AG08395 (cell line): ENCODE measurements at regions not wholly inside any gene's neighbourhood (a gene's known extent, or its start where the extent isn't known, plus 50 kb on each side); places are given as distances from the start of the nearest gene placed in this dataset.
"Not testable (repeated sequence)": the region's sequence is repeated elsewhere in the genome, so short reads cannot be mapped to it uniquely, and the experiment has no call there.

ENCODE experiments used
- DNase-seq: peaks from one replicate; pipeline ENCODE4 v3.0.0; 2012; ENCODE audit warnings: mixed read lengths, low spot score

- DNase-seq: no peak
Observed at GRCh38 chr22:22346401-22347107, 102.0 kb downstream of the VPREB1 start.

- DNase-seq: no peak
Observed at GRCh38 chr22:22348127-22348814, 103.7 kb downstream of the VPREB1 start.

GRCh38 chr22:22348815-22349454 lies 104.3 kb downstream of the VPREB1 start:
- no peak for DNase-seq

DNA sequence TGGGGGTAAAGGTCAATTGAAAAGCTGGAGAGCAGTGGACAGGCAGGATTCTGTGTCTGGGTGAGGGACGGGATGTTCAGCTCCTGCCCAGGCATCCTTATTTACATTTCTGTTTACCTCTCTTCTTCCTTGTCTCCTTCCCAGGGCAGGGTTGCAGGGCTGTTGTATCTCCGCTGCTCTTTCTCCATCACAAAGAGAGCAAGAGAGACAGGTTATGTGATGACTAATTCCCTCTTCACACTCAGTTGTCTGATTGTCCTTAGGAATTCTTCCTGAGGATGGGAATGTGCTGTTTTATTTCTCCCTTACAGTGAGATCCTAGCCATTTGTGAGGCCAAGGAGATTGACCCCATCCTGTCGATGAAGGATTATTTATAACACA lies 104.9 kb downstream of the VPREB1 start:
- DNase-seq: no peak

DNA sequence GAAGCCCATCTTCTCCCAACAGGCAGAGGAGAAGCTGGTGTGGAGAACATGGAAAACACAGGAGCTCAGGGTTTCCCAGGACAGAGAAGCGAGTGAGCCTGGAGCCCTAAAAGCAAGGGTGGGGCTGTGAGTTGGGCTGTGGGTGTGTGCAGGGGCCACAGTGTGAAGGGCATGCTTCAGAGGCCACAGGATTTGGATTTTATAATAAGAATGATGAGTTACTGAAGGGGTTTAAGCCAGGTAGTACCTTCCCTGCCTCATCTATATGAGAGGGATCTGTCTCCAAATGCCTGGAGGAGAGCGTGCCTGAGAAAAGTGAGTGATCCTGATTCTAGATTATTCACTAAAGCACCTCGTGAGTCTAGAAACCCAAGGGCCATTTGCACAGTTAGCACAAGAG lies 106.8 kb downstream of the VPREB1 start:
- DNase-seq: no peak

DNA sequence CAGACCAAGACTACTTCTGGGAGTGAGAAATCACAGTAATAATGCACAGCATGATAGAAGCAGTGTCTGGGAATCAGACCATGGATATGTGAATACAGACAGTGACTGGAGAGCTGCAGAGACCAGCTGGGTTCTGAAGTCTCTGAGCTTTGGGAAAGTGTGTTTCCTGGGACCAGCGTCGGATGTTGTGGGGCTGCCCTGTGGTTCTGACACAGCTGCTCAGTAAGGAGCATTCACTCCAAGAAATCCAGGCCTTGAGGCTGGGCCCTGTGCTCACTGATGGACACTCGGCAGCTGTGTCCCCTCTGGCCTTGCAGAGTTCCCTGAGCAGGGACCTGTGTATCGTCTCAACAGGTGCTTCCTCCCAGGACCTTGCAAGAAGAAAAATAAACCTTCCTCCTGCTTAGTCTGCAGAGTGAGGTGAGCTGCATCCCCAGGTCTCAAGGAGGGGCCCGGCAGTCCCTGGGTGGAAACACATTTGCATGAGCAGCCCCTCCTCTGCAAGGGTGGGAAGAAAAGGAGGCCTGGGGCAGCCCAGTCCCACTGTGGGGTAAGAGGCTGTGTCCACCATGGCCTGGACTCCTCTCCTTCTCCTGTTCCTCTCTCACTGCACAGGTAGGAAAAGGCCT lies 107.9 kb downstream of the VPREB1 start:
- no peak for DNase-seq

DNA sequence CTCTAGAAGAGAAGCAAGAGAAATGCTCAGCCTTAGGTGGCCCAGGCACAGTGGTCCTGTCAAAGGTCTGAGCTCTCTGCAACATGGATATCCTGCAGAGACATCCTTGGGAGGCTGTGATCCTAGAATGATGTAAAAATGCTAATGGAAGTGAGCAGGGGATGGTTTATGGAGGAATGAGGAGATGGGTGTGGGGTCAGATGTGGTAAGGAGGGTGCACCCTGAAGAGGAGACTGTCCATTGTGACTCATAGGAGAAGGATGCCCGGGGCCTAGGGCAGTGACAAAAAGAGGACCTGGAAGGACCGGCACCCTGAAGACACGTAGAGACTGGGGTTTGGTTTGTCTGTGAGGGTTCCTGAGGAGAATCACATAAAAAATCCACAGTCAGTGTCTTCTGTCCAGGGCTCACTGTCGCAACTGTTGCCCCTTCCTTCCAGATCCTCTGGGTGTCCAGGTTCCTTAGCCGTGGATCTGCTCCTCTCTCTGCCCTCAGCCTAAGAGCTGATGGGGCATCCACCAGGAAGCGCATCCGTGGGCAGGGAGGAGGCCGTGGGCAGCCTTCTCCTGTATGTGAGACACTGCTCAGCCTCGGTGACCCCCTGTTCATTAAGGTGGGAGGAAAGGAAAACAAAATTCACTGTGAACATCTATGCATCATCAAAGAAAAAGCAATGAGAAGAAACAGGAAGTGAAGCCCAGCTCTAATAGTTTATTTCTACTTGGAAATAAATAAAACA lies 110.7 kb downstream of the VPREB1 start:
- no peak for DNase-seq

DNA sequence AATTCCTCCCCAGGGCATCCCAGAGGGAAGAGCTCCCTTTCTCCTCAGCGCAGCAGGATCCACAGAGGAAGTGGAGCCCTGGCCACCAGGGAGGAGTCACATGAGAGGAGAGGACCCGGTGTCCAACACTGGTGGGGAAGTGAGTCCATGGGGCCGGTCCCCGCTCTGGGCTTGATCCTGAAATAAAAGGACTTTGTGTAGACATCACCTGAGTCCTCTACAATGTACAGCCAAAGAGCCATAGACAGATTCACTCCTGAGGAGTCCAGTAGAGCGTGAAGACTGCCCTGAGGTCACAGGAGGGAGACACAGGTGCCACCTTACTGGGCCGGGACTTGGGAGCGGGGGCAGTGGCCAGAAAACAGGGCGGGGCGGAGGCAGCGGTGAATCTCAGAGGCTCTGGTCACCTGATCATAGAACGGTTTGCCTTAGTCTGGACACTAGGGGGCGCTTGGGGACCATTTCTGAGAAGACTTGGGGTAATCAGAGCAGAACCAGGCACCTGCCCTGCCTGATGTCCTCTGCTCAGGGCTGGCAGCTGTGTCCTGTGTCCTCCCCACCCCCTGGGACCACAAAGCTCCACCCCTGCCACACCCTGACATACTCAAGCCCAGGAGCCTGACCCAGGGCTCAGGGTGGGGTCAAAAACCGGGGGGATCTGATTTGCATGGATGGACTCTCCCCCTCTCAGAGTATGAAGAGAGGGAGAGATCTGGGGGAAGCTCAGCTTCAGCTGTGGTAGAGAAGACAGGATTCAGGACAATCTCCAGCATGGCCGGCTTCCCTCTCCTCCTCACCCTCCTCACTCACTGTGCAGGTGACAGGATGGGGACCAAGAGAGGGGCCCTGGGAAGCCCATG lies 112.7 kb downstream of the VPREB1 start:
- peak; percentile 78 for DNase-seq

- DNase-seq: no peak
Observed at GRCh38 chr22:22358152-22358551, 113.6 kb downstream of the VPREB1 start.

DNA sequence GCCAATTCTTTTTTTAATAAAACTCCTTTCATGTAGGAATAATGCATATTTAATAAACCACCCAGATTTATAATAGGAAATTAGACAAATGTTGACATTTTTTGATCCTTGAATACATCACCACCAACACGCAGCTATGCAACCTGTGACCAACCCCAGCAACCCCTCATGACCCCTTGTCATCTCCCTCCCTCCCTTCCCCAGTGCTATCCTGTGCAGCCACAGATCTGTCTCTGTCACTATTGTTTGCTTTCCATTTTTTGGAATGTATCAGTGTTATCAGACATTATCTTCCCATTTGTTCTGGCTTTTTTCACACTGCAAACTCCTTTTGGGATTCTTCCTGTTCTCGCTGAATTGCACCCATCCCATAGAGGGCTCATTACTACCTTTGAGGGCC lies 114.1 kb downstream of the VPREB1 start:
- no peak for DNase-seq

DNA sequence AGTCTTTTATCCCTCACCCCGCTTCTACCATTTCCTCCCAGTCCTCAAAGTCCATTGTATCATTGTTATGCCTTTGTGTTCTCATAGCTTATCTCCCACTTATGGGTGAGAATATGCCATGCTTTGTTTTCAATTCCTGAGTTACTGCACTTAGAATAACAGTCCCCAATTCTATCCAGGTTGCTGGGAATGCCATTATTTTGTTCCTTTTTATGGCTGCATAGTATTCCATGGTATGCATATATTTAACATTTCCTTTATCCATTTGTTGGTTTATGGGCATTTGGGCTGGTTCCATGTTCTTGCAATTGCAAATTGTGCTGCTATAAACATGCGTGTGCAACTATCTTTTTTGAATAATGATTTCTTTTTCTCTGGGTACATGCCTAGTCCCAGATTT lies 114.9 kb downstream of the VPREB1 start:
- DNase-seq: no peak

DNA sequence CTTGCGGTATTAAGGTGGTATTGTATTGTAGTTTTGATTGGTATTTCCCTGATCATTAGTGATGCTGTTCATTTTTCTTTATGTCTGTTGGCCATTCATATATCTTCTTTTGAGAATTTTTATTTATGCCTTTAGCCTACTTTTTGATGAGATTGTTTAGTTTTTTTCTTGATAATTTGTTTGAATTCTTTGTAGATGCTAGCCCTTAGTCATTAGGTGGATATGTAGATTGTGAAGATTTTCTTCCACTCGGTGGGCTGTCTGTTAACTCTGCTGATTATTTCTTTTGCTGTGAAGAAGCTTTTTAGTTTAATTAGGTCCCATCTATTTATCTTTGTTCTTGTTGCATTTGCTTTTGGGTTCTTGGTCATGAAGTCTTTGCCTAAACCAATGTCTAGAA lies 115.4 kb downstream of the VPREB1 start:
- no peak for DNase-seq

- no peak for DNase-seq
Observed at GRCh38 chr22:22362311-22362710, 117.7 kb downstream of the VPREB1 start.

DNA sequence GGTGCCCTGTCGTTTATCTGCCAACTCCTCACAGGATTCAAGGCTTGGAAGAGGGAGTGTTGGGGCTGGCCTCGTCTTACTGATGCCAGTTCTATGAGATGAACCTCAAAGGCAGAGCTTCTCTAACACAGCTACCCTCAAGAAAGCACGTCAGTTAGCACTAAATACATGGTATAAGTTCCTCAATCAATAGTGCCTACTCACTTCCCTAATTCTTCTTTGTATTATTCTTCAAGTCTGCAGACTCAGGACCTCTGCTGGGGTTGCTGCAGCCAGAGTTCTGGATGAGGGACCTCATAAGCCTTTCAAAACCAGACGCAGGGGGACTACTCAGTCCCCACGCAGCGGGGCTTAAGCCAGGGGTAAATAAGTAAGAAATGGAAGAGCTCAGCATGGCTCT lies 118.3 kb downstream of the VPREB1 start:
- DNase-seq: no peak

DNA sequence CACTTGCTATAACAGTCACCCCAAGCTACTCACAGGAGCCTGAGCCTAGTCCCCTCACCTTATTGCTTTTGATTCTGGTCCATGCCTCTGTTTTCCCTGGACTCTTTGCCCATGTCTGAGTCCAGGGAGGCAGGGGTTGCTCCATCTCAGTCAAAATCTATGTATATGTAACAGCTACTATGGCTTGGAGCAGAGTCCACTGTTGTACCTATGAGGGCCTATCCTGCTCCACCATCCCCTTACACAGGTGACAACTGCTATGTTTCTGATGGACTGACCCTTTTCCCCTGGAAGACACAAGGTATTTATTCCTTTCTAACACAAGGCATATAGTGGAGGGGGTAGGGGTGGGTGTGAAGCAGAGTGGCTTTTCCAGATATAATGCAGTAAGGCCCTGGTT lies 119.6 kb downstream of the VPREB1 start:
- no peak for DNase-seq

GRCh38 chr22:22366537-22366936 lies 122.0 kb downstream of the VPREB1 start:
- no peak for DNase-seq

DNA sequence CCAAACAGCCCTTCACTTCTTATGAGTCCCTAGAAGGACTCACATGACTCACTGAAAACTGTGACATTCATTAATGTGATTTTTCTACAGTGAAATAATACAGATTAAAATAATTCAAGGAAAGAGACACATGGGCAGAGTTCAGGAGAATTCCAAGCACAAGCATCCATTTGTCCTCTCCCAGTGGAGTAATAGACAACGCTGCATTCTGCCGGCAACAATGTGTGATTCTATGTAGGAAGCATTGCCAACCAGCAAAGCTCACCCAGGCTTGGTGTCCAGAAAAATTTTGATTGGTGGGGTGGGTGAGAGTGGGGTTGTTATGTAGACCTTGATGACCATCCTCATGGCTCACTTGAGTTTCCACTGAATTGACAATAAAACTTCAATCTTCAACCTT lies 123.9 kb downstream of the VPREB1 start:
- no peak for DNase-seq

- DNase-seq: not testable (repeated sequence)
Observed at GRCh38 chr22:22369219-22369963, 124.8 kb downstream of the VPREB1 start.

- no peak for DNase-seq
Observed at GRCh38 chr22:22369964-22370270, 125.3 kb downstream of the VPREB1 start.

GRCh38 chr22:22371031-22371541 lies 126.5 kb downstream of the VPREB1 start:
- DNase-seq: no peak

DNA sequence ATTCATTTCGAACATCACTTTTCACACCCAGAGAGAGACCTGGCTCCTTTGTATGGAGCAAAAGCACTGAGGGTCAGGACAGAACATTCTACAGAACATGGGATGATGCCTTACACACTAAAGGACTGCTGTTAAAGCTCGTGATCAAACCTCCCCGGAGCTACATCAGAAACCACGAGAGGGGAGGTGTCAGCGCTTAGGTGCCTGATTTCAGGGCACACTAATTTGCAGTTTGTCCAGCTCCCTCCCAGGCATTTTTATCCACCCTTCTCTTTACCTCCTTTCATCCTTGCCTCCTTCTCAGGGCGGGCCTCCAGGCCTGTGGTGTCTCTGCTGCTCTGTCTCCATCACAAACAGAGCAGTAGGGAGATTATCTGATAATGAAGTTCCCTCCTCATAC lies 127.5 kb downstream of the VPREB1 start:
- DNase-seq: no peak
